NCI-H2227 (cell line): ENCODE measurements at regions not wholly inside any gene's neighbourhood (a gene's known extent, or its start where the extent isn't known, plus 50 kb on each side); places are given as distances from the start of the nearest gene placed in this dataset.

Source experiments
- DNase-seq: peaks from one replicate; lab custom pipeline; 2025; ENCODE audit not compliant: unreplicated experiment; lab: John Stamatoyannopoulos, UW

DNA sequence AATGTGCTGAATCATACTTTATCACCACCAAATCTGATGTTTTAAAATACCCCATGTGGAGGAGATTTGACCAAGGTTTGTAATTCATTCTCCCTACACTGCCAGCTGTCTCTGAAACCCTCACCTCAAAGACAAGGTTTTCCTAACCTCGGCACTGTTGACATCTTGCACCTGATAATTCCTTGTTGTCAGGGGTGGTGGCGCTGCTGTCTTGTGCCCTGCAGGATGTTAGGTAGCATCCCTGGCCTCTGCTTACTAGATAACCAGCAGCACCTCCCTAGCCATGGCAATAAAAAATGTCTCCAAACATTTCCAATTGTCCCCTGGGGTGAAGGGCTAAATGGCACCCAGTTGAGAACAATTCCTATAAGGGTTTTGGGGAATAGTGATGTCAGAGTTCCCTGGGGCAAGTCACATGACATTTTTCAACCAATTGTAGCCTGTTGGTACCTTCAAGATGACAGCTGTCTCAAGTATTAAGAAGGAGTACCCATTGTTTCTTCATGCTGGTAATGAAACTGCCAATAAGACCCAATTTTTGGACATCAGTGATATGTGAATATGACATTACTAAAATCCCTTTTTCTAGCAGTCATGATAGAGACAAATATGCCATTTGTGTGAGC is 160.6 kb upstream of the PLCXD3 start:
- no peak for DNase-seq

DNA sequence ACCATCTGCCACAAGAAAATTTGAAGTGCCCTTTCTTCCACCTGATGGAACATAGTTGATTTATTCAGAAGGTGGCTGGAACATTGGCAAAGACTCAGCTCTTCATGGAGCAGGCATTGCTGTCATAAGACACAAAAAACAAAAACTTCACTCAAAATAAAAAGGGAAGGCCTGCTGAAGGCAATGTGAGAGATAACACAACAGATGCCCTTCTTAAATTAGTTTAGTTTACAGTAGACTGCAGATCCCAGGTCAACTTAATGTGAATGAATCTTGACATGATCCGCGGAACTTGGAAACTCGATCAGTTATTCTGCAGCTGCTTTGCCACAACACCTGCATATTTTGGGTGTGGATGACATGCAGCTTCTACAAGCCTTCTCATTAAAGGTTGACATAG is 159.8 kb upstream of the PLCXD3 start:
- DNase-seq, result no peak

DNA sequence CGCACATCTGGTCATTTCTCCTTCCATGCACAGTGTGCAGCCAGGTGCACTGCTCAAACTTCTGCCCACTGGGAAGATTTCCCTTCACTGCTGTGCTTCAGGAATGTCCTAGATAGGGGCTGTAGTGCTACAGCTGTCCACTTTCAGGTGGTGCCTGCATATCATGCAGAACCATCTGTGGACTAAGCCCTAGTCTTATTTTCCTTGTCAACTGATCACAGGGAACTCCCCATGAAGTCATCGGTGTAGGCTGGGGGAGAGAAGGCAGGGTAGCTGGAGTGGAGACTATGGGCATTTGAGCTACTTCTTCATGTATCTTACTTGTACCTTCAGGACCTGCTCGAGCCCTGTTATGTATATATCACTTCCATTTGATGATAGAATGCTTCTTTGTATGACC is 150.9 kb upstream of the PLCXD3 start:
- no peak for DNase-seq

DNA sequence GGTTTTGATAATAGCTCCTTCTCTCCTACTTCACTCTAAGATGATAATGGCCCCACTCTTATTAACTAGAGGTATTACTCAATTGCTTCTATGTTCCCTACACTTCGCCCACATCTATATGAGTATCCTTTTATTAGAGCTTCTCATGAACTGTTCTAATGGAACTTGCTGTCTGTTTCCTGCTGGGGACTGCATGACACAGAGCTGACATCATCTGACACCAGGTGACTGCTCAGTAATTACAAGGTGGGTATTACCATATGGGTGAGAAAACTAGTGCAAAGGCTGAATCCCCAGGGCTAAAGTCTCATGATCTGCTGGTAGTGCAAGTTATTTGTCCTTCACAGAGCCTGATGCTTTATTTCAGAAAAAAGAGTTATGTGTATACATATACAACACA is 146.2 kb upstream of the PLCXD3 start:
- peak; percentile 38 for DNase-seq

DNA sequence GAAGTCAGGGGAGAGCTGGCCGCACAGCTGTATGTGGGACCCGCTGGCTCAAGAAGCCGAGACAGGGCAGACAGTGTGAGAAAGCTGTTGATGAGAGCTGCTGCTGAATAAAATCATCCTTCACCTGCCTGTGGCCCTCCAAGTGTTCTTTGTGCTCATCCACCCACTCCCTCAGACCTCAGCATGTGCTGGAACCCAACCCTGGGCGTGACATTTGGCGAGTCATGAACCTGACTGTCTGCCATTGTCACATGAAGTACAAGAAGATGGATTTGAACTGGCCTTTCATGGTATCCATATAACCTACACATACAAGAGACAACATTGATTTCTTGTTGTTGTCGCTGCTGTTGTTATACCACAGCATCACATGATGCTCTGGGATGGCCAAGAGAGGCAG is 139.7 kb upstream of the PLCXD3 start:
- no peak for DNase-seq

DNA sequence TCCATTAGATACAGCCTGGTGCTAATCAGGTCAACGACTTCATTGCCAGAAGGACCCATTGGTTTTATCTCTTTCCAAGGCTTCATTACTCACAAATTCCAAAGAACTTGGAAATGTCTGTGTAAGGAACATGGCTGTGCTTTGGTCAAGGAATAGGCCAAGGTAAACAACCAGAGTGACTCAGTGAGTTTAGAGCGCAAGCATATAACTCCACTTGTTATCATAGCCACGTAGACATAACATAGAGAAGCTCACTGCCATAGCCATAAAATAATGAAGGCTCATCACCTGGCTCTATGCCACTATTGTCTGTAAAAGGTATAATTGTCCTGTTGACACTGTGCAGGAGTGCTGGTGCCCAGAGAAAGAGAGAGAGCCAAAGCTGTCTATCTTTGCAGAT is 139.3 kb upstream of the PLCXD3 start:
- DNase-seq, result peak; percentile 26

DNA sequence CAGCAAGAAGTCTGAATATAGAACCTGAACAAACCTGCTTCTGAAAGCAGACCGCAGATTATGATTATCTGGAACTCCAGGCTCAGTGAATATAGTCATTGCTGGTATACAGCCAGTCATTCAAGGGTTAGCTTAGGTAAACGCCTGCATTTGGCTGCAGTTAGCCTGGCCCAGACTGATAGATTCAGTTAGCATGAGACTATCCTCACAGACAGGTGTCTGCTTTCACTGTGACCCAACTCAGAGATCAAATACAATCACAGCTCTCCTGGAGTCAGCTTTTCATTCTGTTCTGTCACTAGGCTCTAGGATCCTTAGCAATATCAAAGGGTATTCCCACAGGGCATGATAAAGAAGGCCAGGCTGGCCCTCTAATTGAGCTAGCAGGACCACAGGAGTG is 138.6 kb upstream of the PLCXD3 start:
- DNase-seq, result no peak

DNA sequence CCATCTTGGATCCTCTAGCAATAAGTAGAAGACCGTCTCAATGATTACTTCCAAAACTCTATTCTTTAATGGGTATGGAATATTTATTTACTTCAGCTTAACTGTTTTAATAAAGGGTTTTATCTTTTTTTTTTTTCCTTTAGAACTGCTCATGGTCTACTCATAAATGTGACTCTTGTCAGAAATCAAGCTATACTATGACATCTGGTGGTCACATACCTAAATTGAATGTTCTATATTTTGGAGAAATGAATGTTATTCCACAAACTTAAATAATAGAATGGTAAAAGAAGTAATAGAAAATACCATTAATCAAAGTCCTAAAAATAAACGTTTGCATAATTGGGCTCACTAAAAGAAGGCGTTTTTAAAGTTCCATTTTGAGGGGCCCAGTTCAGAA is 131.2 kb upstream of the PLCXD3 start:
- DNase-seq, result no peak

DNA sequence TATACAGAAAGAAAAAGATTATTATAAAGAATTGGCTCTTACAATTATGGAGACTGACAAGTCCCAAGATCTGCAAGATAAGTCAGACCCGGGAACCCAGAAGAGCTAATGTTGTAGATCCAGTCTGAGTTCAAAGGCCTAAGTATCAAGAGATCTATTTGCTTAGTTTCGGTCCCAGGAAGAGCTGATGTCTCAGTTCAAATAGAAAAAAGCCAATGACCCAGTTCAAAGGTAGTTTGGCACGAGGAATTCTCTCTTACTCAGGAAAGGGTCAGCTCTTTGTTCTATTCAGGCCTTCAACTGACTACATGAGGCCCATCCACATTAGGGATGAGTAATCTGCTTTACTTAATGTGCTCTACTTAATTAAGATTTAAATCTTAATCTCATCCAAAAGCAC is 128.3 kb upstream of the PLCXD3 start:
- DNase-seq, result no peak

DNA sequence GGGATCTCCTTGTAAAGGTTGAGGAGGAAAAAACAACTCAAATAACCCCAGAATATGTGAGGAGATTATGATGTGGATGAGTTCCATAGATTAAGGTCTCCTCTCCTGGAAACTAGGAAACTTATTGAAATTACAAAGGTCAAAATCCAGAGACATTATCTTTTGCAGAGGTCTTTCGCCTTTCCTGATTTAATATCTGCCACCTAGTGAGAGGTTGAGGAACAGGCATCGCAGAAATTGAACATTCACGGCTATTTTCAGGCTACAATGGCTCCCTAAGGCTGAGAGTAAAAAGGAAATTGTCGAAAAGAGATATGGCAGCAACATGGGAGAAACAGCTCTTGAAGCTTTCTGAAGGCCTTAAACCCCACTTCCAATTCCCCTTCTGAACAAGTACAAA is 127.5 kb upstream of the PLCXD3 start:
- no peak for DNase-seq

DNA sequence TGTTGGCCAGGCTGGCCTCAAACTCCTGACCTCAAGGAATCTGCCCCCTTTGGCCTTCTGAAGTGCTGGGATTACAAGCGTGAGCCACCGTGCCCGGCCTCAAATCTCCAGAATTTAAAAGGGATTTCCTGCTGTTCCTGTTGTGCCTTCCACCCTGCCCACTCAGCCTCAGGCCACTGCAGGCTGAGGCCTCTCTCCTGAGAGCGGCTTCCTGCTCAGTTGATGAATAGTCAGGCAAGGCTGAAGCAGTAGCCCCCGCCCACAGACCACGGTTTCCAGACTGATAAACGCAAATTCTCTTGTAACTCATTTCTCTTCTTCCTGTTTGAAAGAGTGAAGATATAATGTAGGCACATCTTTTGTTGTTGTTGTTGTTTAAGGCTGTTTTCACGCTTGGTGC is 127.0 kb upstream of the PLCXD3 start:
- no peak for DNase-seq

DNA sequence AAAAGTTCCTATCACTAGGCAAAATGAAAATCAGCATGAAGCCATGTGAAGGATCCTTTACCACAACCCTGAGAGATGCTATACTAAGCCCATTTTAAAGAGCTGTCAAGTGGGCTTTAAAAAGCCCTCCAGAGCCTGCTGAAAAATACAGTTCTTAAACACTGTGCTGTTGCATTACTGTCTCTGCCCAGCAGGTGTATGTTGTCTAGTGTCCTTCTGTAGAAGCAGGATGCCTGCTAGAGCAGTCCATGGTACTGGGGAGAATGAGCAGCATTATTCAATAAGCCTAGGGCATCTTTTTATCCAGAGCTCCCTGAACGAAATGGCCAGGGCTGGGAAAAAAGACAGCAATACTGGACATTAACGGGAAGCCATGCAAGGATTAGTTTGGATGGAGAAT is 126.2 kb upstream of the PLCXD3 start:
- DNase-seq, result peak; percentile 63

DNA sequence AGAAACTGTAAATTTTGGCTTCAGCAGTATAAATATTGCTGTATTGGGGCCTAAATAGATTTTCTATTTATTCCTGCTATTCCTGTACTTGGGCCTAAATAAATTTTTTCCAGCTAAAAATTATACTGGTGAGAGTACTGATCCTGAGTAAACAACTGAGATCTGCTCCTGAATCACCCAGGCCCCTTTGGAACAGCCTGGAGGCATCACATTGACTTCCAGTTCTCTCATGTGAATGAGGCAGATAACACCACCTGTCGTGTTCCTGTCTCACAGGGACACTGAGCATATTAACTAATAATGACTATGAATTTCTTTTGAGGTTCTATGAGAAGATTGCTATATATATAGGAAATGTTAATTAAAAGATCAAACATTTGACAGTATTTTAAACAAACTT is 119.5 kb upstream of the PLCXD3 start:
- DNase-seq, result no peak

DNA sequence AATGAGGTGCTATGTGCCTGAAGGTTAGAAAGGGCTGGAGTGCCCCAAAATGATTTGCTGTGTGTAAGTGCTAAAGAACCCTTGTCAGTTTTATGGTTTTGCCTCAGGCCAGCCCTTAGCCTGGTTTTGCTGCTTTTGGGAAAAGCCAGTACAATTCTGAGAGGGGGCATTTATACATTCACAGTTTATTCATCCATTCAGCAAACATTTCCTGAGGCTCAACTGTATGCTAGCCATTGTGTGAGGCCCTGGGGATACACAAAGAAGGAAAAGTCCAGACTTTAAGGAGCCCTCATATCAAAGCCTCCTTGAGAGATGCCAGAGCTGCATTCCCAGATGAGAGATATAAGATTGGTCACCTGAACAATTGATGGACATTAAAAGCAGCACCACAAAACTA is 115.2 kb upstream of the PLCXD3 start:
- no peak for DNase-seq

DNA sequence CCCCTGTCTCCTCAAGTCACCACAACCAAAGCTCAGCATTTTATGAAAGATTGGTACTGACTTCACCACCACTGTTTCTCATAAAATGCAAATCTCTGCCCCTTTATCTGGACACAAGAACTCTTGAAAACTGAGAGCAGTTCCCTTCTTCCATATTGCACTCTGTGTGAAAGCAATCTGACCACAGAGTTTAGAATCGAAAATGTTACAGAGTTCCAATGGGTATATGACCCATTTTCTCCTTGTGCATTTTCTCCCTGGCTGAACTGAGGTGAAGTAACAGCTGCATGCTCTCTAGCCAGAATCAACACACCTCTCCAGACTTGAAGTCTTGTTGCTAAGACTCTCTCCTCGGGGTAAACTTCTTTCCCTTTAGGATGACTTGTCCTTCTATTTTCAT is 111.0 kb upstream of the PLCXD3 start:
- DNase-seq, result no peak

DNA sequence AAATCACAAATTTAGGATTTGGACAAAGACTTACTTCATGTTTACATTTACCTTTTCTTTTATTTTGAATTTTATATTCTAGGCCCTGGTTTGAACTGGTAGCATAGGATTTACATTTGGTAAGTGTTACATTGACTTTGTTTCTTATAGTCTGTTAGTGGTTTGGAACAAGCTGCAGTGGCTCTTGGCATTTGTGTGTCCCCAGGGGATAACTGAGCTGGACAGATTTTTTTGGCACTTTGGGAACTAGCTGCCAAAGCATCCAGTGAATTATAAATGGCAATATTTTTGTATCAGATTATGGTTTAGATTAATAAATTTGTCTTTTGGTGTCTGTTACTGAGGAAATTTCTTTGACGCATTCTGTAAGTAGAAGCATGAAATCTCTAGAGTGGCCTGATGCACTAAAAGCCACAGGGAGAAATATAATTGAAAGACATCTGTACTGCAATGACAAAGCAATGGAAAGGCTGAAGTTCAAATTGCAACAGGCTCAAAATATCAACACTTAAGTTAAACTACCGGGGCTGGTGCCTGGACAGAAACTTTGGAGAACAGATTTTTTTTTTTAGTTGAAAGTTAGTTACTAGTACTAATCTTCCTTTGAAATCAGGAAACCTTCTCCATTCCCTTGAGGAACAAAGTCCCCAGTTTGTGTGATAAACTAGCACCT is 107.6 kb upstream of the PLCXD3 start:
- no peak for DNase-seq

DNA sequence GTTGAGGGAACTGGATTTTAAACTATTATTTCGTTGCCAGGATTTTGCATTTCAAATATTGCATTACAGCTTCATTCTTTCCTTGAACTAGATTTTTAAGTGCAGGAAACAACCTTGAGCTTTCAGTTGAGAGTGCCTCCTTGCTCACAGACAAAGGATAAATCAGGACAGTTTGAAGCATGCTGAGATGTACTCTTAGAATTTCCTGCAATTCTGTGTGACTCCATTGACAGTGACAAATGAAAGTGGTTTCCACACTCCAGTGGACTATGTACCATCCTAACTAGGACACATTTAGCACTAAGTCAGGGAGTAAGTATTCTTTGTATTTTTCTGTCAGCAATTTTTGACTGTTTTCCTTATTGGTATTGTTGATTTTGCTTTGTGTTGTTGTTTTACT is 100.0 kb upstream of the PLCXD3 start:
- no peak for DNase-seq

DNA sequence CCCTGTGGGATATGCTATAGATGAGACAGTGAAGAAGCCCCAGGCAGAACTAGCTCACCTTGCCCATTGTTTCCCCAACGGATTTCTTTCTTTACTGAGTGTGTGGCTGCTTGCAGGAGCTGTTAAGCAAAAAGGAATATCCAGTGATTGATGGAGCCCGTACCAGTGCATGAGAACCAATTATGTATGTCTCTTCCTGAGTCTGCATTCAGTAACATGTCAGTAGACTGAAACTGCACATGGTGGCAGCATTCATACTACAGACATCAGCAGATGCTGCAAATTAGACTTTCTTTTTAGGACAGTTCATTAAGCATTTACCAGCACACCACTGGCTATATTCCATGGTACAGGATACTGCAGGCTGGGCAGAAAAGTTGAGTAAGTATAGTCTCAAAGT is 90.3 kb upstream of the PLCXD3 start:
- peak; percentile 34 for DNase-seq

DNA sequence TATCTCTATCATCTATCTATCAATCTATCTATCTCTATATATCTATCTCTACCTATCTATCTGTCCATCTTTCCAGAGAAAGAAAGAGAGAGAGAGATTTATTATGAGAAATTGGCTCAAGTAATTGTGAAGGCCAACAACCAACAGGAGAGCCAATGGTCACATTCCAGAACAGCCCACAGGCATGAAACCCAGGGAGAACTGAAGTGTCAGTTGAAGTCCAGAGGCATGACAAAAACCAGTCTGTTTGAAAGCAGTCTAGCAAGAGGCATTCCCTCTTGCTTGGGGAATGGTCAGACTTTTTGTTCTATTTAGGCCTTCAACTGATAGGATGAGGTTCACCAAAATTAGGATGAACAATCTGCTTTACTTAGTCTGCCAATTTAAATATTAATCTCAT is 87.6 kb upstream of the PLCXD3 start:
- no peak for DNase-seq

DNA sequence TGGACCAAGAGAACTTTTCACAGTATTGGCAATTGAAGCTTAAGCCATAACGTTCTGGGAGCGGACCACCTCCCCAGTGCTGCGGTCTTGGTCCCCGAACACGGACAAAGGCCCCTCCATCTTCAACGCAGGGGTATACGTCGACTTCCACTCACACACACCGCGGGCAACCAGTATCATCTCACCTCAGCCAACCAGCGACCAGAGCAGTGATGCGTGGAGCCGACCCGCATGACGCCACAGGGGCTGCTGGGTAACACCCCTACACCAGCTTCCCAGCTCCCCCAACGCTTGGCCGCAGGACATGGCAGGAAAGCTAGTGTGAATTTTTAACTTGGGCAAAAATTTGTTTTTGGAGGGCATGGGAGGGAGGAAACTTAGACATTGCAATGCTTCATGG is 77.3 kb upstream of the PLCXD3 start:
- DNase-seq, result no peak

DNA sequence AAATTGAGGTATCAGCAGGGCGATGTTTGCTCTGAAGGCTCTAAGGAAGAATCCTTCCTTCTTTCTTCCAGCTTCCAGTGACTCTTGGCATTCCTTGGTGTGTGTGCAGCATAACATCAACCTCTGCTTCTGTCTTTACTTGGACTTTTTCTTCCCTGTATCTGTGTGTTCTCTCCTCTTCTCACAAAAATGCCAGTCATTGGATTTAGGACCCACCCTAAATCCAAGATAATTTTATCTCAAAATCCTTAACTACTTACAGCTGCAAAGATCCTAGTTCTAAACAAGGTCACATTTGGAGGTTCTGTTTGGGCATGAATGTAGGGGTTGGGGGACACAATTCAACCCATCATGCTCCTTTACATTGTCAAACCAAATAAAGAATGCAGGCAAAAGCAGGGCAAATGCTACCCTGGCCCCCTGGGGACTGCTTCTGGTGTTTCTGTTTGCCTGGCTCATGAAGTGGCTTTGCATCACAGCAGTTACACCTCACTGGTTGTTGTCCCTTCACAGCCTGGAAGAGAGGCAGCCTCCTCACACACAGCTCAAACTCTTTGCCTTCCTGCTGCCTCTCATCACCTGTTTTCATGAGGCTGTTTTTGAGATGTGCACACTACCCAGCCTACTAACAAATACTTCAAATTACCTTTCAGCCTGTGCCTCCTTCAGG is 64.8 kb upstream of the PLCXD3 start:
- no peak for DNase-seq

DNA sequence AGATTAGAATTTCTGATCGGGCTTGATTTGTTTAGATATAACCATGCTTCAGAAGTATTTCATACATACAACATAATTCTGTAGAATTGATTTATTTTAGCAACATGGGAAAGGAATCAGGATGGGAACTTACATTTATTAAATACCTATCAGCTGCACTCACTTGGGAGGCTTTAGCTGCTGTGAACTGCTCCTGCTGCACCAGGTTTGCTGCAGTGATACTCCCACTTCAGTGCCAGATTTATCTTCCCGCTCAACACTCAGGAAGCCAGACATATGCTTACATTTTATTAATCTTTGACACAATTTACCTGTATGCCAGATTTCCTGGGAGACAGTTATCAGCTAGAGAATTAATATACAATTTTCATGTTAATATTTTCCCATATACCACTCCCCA is 64.0 kb upstream of the PLCXD3 start:
- no peak for DNase-seq
